ENCODE measurements at regions not wholly inside any gene's neighbourhood (a gene's known extent, or its start where the extent isn't known, plus 50 kb on each side); places are given as distances from the start of the nearest gene placed in this dataset.
"Not testable (repeated sequence)": the region's sequence is repeated elsewhere in the genome, so short reads cannot be mapped to it uniquely, and the experiment has no call there.

DNA sequence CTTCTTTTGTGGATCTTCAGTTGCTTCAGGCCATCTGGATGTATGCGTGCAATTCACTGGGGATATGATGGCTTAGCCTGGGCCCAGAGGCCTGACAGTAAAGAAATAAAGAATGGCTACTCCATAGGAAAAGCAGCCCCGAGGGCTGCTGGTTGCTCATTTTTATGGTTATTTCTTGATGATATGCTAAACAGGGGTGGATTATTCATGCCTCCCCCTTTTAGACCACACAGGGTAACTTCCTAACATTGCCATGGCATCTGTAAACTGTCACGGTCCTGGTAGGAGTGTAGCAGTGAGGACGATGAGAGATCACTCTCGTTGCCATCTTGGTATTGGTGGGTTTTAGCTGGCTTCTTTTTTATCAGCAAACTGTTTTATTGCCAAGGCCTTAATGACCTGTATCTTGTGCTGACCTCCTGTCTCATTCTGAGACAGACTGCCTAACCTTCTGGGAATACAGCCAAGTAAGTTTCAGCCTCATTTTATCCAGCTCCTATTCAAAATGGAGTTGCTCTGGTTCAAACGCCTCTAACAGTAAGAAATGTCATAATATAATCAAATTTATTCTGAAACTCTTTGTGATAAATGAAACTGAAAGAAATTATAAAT, 60.5 kb downstream of the DSEL start:
- DNase-seq (ENCODE audit: low read depth in 2 of 3, low spot score in 1 of 3), result no peak

DNA sequence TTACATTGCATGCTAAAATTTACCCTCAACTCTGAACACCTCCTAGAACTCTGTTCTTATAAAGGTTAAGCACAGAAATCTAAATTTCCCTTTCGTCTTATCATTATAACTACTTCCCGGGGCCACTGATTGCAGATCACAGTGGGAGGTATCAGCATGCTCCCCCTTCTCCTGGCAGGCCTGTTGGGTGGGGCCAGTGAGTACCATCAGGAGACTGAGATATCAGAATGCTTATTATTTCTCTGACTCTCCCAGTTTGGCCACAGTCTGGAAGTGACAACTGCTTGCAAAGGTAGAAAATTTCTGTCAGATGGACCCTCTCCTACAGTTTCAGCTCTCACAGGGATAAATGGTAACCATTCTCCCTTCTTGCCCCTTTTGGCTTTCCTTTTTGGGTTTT, 62.6 kb downstream of the DSEL start:
- DNase-seq (ENCODE audit: low read depth in 2 of 3, low spot score in 1 of 3), result no peak

GRCh38 chr18:67451960-67452359, 64.6 kb downstream of the DSEL start:
- no peak for DNase-seq (ENCODE audit: low read depth in 2 of 3, low spot score in 1 of 3)

GRCh38 chr18:67451101-67451500, 65.4 kb downstream of the DSEL start:
- DNase-seq (ENCODE audit: low read depth in 2 of 3, low spot score in 1 of 3), result not testable (repeated sequence)

DNA sequence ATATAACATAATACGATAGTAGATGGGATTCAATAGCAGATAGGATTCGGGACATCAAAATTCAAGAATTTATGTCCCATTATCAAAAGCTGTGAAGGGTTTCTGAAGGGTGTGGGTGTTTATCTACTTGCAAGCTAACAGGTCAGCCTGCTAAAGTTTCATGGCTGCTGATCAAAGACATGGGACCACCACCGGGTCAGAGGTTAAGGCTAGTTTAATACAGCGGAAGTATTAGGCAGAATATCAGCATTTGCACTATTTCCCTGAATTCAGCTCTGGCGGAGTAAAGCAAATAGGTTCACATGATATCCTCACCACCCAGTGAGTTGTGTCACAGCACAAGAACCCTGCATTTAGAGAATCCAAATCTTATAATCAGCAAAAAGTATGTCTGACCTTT, 82.5 kb downstream of the DSEL start:
- DNase-seq (ENCODE audit: low read depth in 2 of 3, low spot score in 1 of 3), result no peak

GRCh38 chr18:67432806-67433205, 83.7 kb downstream of the DSEL start:
- no peak for DNase-seq (ENCODE audit: low read depth in 2 of 3, low spot score in 1 of 3)

DNA sequence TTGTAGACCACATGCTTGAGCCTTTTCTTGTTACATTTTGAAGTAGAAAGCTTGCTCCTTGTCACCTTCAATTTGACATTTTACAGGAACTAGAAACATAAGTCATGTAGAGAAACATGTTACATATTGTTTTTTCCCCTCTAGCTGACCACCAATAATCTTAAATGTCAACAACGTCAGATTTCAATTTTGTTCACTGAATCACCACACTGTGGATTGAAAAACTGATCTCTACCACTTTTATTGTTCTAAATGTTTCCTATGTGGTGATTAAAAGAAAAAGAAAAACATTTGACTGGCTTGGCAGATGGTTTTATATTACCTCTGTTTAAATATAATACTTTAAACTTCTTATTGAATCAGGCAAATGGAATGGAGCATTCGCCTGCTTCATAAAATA, 87.7 kb downstream of the DSEL start:
- DNase-seq (ENCODE audit: low read depth in 2 of 3, low spot score in 1 of 3), result no peak

DNA sequence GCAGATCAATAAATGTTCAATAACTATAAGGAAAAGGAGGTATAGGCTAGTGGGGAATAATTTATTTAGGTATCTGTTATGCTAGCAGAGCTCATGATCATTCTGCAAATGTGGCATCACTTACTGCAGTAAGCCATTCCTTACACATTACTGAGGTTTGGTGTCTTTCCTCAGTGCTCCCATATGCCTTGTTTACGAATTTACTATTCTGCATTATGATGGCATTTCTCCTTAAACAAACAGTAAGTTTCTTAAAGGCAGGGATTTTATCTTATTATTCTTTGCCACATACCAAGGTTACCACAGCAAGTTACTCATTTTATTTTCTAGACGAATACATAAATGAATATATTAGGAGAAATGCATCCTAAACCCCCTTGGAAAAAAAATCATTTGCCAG, 88.4 kb downstream of the DSEL start:
- DNase-seq (ENCODE audit: low read depth in 2 of 3, low spot score in 1 of 3), result no peak

- DNase-seq (ENCODE audit: low read depth in 2 of 3, low spot score in 1 of 3), result no peak
These were observed 90.0 kb downstream of the DSEL start for GRCh38 chr18:67426486-67426885.

DNA sequence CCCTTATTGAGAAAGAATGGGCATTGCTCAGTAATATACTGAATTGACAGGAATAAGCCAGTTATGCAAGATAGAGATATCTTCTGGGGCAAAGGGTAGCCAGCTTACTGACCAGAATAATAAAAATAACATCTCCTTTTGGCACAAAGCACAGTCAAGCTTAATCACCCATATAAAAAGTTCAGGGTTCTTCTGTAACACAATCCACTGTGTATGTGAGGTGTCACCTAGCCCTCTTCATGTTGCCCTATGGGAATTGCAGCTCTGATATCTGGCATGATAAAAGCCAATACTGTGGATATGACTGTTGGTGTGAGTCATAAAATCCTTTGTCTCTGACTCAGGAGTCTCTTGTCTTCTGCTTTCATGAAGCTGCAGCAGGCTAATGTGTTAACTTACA, 90.8 kb downstream of the DSEL start:
- no peak for DNase-seq (ENCODE audit: low read depth in 2 of 3, low spot score in 1 of 3)

- no peak for DNase-seq (ENCODE audit: low read depth in 2 of 3, low spot score in 1 of 3)
These were observed 94.9 kb downstream of the DSEL start for GRCh38 chr18:67421651-67422050.

DNA sequence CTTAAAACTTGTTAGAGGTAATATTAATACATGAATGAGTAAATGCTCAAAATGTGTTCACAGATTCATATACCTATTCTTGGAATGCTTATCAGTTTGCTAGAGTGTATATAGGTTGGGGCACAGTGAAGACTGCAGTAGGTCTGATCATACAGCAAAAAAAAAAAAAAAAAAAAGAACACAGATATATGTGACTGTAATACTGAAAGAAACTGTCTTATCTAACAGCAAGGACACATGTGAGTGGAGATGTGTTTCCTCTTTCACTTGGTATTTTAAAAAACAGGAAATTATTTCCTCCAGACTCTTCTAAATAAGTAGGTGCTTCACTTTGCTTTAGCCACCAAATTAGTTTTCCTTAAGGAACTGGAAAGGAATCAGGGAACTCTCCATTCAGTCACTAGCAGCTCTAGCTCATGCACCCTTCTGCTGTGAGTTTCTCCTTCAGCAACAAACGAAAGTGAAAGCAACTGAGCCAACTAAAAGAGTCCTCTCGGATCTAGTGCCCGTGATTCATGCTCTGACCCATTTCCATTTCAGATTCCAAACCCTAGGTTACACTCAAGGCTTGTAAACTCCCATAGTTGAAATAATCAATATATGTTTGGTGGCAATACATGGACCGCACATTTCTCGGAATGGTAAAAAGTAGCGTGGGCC, 98.5 kb downstream of the DSEL start:
- peak in 2 of 3 donors; percentile 1 to 20 for DNase-seq (ENCODE audit: low read depth in 2 of 3, low spot score in 1 of 3)

GRCh38 chr18:67411116-67411515, 105.4 kb downstream of the DSEL start:
- DNase-seq (ENCODE audit: low read depth in 2 of 3, low spot score in 1 of 3), result no peak

DNA sequence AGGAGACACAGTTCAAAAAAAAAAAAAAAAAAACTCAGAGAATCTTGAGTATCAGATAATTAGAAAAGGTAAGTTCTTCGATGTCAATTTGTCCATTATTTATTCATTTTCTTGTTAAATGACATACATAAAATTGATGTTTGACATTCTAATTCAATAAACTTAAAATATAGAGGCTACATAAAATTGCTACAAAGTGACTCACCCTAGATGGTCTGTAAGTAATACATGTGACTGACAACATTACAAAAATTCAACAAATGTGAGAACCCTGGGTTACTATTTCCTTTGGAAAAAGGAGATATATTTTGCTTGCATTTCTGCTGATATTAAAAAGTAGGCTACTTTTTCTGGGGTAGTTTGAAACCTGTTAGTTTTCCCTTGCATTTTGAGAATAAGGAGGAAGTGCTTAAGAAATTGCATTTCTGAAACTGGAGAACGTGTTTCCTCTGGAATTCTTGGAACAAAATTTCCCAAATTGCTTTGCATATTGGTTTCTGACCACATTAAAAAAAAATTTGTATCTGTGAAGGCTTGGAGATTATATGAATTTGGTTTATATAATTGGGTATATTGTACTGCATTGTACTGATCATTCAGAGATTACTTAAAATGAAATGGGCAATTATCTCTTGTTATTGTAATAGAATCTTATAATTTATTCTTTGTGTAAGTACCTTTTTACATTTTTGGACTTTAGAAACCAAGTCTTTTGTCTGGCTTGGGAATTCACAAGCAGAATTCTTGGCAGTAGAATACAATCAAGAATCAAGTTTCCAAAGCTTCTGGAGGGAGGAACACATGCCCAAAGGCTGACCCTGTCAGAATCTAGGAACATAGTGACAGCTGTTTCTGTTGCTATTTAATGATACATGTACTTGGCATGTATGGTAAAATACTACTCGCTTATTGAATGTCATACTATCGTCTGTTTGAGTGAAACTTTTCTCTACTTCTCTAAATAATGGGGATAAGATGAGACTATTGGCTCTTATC, 106.1 kb downstream of the DSEL start:
- DNase-seq (ENCODE audit: low read depth in 2 of 3, low spot score in 1 of 3), result no peak

DNA sequence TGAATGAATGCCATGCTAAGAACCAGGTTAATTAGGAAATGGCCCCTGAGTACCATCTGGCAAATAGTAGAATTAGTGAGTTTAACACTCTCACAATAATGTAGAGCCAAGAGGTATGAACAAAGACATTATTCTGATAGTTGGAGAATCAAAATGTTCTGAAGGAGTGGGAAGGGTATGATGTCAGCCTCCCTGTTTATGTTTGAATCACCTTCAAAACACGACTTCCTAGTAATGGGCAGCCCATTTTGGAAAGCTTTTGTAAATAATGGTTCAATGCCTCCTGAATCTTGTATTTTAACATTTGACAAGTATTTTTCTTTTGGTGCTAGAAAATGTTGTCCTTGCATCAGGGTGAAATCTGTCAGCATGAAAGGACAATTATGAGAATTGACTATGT, 108.3 kb downstream of the DSEL start:
- DNase-seq (ENCODE audit: low read depth in 2 of 3, low spot score in 1 of 3), result no peak

DNA sequence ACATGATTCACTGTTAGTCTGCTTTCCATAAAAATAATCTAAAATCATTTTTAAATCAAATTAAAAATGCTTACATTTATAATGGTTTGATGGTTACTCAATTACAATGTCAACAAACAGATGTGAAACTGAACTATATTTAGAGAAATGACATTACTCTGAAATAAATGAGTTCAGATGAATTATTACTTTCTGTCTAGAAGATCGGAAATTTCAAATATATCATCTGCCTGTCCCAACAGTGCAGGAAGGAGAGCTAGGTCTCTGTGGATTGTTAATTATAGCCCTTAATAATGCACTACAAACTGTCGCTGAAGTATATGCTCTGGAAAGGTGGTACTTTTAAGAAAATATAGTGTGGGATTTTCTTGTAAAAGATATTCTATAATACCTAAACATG, 109.8 kb downstream of the DSEL start:
- DNase-seq (ENCODE audit: low read depth in 2 of 3, low spot score in 1 of 3), result no peak

- no peak for DNase-seq (ENCODE audit: low read depth in 2 of 3, low spot score in 1 of 3)
These were observed 114.0 kb downstream of the DSEL start for GRCh38 chr18:67402543-67402942.

GRCh38 chr18:67400502-67401117, 115.9 kb downstream of the DSEL start:
- no peak for DNase-seq (ENCODE audit: low read depth in 2 of 3, low spot score in 1 of 3)

GRCh38 chr18:67386032-67386431, 130.5 kb downstream of the DSEL start:
- no peak for DNase-seq (ENCODE audit: low read depth in 2 of 3, low spot score in 1 of 3)

DNA sequence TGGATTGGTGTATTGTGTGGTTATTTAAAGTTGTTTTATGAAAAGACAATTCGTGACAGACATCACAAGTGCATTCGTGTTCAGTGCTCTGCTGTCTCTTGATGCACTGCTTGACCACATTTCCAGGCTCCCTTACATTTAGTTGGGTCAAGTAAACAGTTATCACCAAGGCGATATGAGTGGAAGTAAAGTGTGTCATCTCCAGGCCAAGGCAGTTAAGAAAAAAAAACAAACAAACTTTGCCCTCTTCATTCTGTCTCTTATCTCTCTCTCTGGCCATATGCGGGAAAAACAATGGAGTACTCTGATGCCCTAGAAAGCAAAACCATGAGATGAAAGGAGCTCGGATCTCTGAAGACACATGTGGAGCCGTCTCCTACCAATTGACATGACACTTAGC, 131.1 kb downstream of the DSEL start:
- DNase-seq (ENCODE audit: low read depth in 2 of 3, low spot score in 1 of 3), result no peak

- not testable (repeated sequence) for DNase-seq (ENCODE audit: low read depth in 2 of 3, low spot score in 1 of 3)
These were observed 132.5 kb downstream of the DSEL start for GRCh38 chr18:67384057-67384456.

Data from stimulated activated CD4-positive, alpha-beta T cell treated with anti-CD3 and anti-CD28 coated beads, Interleukin-12 subunit alpha, Interleukin-12 subunit beta, amount 100 ng/mL, for 48 hours (primary cell).